ENCODE measurements at regions not wholly inside any gene's neighbourhood (a gene's known extent, or its start where the extent isn't known, plus 50 kb on each side); places are given as distances from the start of the nearest gene placed in this dataset.

DNA sequence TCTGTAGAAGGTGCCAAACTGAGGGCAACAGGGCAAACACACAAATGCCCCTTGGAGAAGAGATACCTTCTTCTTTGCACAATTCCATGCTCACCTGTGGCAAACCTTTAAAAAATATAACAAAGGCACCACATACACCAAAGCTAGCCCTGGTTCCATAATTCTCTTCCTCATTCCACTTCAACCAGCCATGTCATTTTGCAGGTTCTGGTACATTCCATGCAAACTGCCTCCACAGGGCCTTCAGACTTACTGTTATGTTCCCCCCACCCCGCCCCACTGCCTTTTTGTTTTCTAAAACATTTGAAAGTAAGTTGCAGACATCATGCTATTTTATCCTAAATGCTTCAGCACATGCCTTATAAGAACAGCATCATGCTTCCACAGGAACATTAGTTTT is 269.0 kb downstream of the NSUN3 start:
- TF ChIP-seq, protein P1, sequence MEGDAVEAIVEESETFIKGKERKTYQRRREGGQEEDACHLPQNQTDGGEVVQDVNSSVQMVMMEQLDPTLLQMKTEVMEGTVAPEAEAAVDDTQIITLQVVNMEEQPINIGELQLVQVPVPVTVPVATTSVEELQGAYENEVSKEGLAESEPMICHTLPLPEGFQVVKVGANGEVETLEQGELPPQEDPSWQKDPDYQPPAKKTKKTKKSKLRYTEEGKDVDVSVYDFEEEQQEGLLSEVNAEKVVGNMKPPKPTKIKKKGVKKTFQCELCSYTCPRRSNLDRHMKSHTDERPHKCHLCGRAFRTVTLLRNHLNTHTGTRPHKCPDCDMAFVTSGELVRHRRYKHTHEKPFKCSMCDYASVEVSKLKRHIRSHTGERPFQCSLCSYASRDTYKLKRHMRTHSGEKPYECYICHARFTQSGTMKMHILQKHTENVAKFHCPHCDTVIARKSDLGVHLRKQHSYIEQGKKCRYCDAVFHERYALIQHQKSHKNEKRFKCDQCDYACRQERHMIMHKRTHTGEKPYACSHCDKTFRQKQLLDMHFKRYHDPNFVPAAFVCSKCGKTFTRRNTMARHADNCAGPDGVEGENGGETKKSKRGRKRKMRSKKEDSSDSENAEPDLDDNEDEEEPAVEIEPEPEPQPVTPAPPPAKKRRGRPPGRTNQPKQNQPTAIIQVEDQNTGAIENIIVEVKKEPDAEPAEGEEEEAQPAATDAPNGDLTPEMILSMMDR (IDR thresholded peaks at IDR 0.05) = no peak
- Histone ChIP-seq H3K9me3 (no peaks in the 10 kb centered on the region), H3K27ac (no peak overlapping the region), H3K4me1 (ENCODE audit: control insufficient read depth in 1 of 2, low read depth in 2 of 2) (no peaks in the 10 kb centered on the region), H3K36me3 (no peaks in the 10 kb centered on the region), H3K27me3 (replicated peaks; ENCODE audit: insufficient read depth) (no peaks in the 10 kb centered on the region), H3K4me3 (no peak overlapping the region)
- DNase-seq (ENCODE audit: low spot score) (no peak), ATAC-seq (ENCODE audit: insufficient number of reproducible peaks, low FRiP score, low read depth) (no peak)

DNA sequence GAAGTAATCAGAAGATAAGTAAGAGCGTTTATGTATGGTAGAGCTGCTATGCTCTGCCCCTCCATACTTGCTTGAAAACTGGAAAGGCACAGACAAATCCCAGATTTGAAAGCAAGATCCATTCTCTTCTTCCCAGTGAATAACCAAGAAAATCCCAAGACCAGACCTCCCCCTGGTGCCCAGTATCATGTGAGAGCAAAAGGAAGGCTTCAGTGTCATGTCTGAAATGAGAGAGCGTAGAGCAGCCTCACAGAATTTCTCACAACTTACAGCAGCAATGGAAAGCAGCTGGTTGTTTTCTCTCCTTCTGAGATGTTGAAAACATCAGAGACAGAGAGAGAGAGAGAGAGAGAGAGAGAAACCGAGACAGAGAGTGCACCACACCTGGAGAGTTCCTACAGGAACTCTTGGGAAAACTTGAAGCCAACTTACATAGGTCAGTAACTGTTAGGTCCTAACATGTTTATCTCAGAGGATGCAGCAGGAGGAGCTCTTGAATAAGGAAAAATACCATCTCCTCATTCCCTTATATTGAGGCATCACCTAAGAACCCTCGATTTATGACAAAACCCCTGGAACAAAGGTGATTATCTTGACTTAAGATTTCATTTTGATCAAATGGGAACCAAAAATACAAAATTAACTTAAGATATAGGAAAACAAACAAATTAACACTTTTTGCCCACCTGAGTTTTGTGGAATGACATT is 273.3 kb downstream of the NSUN3 start:
- Histone ChIP-seq H3K36me3 (no peaks in the 10 kb centered on the region), H3K4me1 (ENCODE audit: control insufficient read depth in 1 of 2, low read depth in 2 of 2) (no peaks in the 10 kb centered on the region), H3K27me3 (replicated peaks; ENCODE audit: insufficient read depth) (no peaks in the 10 kb centered on the region), H3K9me3 (no peaks in the 10 kb centered on the region), H3K4me3 (no peak overlapping the region), H3K27ac (no peak overlapping the region)
- ATAC-seq (ENCODE audit: insufficient number of reproducible peaks, low FRiP score, low read depth) (no peak), DNase-seq (ENCODE audit: low spot score) (no peak)
- TF ChIP-seq, protein P1 (IDR thresholded peaks at IDR 0.05) = peak; percentile 26

DNA sequence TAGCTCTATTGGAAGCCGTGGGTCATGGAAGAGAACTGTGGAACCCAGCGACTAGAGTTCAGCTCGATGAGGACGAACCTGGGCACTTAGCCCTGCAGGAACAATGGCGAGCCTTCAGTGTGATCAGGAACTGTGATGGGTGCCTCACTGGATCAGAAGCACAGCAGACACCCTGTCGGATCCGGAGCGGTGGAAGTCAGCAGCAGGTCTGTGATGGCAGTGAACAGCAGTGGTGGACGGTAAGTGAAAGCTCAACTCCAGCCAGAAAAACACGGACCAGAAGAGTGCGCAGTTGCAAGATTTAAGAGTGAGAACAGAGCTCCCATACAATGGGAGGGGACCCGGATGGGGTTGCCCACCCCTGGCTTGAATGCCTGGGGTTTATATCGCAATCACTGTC is 282.2 kb downstream of the NSUN3 start:
- Histone ChIP-seq H3K27me3 (replicated peaks; ENCODE audit: insufficient read depth) (no peaks in the 10 kb centered on the region), H3K4me1 (ENCODE audit: control insufficient read depth in 1 of 2, low read depth in 2 of 2) (no peaks in the 10 kb centered on the region), H3K9me3 (no peaks in the 10 kb centered on the region), H3K27ac (no peak overlapping the region), H3K4me3 (no peak overlapping the region), H3K36me3 (no peaks in the 10 kb centered on the region)
- TF ChIP-seq, protein P1 (IDR thresholded peaks at IDR 0.05) = no peak
- ATAC-seq (ENCODE audit: insufficient number of reproducible peaks, low FRiP score, low read depth) = no peak
- no peak for DNase-seq (ENCODE audit: low spot score)

DNA sequence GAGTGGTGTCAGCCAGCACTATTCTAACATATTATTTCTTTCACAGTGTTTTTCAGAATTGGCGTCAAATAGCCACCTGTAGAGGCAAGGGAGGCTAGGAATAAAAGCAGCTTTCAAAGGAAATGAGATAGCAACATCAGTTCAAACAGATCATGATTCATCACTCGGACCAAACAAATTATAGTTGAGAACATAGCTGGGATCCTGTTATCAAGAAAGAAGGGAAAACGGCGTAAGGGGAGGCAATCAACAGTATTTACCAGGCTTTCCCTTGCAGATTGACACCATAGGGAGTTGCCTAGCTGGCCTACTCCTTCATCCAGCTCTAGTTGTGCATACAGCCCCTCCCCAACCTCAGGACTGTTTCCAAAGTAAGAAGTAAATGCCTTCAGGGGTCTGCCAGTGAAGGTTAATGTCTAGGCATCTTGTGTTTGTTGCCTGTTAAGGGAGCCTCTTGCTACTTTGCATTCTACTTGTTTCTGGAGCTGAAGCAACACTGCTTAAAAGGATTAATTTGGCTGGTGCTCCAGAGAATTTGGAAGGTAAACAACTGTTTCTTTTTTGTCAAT is 286.5 kb downstream of the NSUN3 start:
- Histone ChIP-seq H3K4me1 (ENCODE audit: control insufficient read depth in 1 of 2, low read depth in 2 of 2) (no peaks in the 10 kb centered on the region), H3K36me3 (no peaks in the 10 kb centered on the region), H3K9me3 (no peaks in the 10 kb centered on the region), H3K4me3 (no peak overlapping the region), H3K27me3 (replicated peaks; ENCODE audit: insufficient read depth) (no peaks in the 10 kb centered on the region), H3K27ac (no peak overlapping the region)
- no peak for ATAC-seq (ENCODE audit: insufficient number of reproducible peaks, low FRiP score, low read depth)
- no peak for DNase-seq (ENCODE audit: low spot score)
- TF ChIP-seq, protein P1 (IDR thresholded peaks at IDR 0.05) = no peak

DNA sequence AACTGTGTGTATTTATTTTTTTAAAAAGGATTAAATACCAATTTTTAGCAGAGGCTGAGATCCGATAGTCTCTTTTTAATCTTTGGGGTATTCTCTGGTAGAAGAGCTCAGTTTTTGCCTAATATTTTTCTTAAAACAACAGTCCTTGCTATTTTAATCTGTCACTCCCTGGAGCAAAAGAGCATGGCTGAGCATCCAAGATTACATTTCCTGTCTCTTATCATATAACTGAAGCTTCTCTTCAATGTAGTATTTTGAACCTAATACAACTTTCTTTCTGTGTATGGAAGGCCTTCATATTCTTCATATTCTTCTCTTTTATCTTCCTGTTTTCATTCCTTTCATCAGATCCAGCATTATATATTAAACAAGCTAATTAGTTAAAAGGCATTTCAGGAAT is 293.7 kb downstream of the NSUN3 start:
- H3K4me3 ChIP-seq = no peak overlapping the region
- H3K27me3 ChIP-seq (replicated peaks; ENCODE audit: insufficient read depth) = no peaks in the 10 kb centered on the region
- ATAC-seq (ENCODE audit: insufficient number of reproducible peaks, low FRiP score, low read depth) (no peak), DNase-seq (ENCODE audit: low spot score) (no peak)
- TF ChIP-seq, protein P1 (IDR thresholded peaks at IDR 0.05) = no peak
- H3K9me3 ChIP-seq = no peaks in the 10 kb centered on the region
- no peaks in the 10 kb centered on the region for H3K36me3 ChIP-seq
- H3K4me1 ChIP-seq (ENCODE audit: control insufficient read depth in 1 of 2, low read depth in 2 of 2) = peaks cover 0 to 8% of the 10 kb centered on the region in 2 donors
- H3K27ac ChIP-seq = no peak overlapping the region
